ENCODE measurements at regions not wholly inside any gene's neighbourhood (a gene's known extent, or its start where the extent isn't known, plus 50 kb on each side); places are given as distances from the start of the nearest gene placed in this dataset.

GRCh38 chr1:87718241-87718950 lies 389.7 kb downstream of the LMO4 start:
- no peak for DNase-seq (ENCODE audit: low read depth in 2 of 2)

- no peak for DNase-seq (ENCODE audit: low read depth in 2 of 2)
These were observed 391.0 kb downstream of the LMO4 start for GRCh38 chr1:87719658-87720057.

GRCh38 chr1:87720561-87720960 lies 391.9 kb downstream of the LMO4 start:
- DNase-seq (ENCODE audit: low read depth in 2 of 2), result no peak

- DNase-seq (ENCODE audit: low read depth in 2 of 2), result no peak
These were observed 394.5 kb downstream of the LMO4 start for GRCh38 chr1:87723193-87723592.

GRCh38 chr1:87728169-87728568 lies 399.5 kb downstream of the LMO4 start:
- DNase-seq (ENCODE audit: low read depth in 2 of 2), result no peak

GRCh38 chr1:87730274-87731216 lies 401.9 kb downstream of the LMO4 start:
- no peak for DNase-seq (ENCODE audit: low read depth in 2 of 2)

- DNase-seq (ENCODE audit: low read depth in 2 of 2), result no peak
These were observed 404.7 kb downstream of the LMO4 start for GRCh38 chr1:87733386-87733785.

GRCh38 chr1:87735750-87736149 lies 407.1 kb downstream of the LMO4 start:
- DNase-seq (ENCODE audit: low read depth in 2 of 2), result no peak

GRCh38 chr1:87739141-87739540 lies 410.5 kb downstream of the LMO4 start:
- no peak for DNase-seq (ENCODE audit: low read depth in 2 of 2)

GRCh38 chr1:87739704-87740103 lies 411.0 kb downstream of the LMO4 start:
- DNase-seq (ENCODE audit: low read depth in 2 of 2), result no peak

GRCh38 chr1:87743256-87743655 lies 414.6 kb downstream of the LMO4 start:
- no peak for DNase-seq (ENCODE audit: low read depth in 2 of 2)

- DNase-seq (ENCODE audit: low read depth in 2 of 2), result no peak
These were observed 415.4 kb downstream of the LMO4 start for GRCh38 chr1:87744056-87744455.

GRCh38 chr1:87744763-87745162 lies 416.1 kb downstream of the LMO4 start:
- DNase-seq (ENCODE audit: low read depth in 2 of 2), result no peak

- DNase-seq (ENCODE audit: low read depth in 2 of 2), result no peak
These were observed 424.7 kb downstream of the LMO4 start for GRCh38 chr1:87753366-87753765.

GRCh38 chr1:87754139-87754538 lies 425.5 kb downstream of the LMO4 start:
- no peak for DNase-seq (ENCODE audit: low read depth in 2 of 2)

GRCh38 chr1:87757676-87758075 lies 429.0 kb downstream of the LMO4 start:
- no peak for DNase-seq (ENCODE audit: low read depth in 2 of 2)

- no peak for DNase-seq (ENCODE audit: low read depth in 2 of 2)
These were observed 430.9 kb downstream of the LMO4 start for GRCh38 chr1:87759421-87760087.

- DNase-seq (ENCODE audit: low read depth in 2 of 2), result no peak
These were observed 431.5 kb downstream of the LMO4 start for GRCh38 chr1:87760155-87760554.

GRCh38 chr1:87760654-87761053 lies 432.0 kb downstream of the LMO4 start:
- DNase-seq (ENCODE audit: low read depth in 2 of 2), result no peak

GRCh38 chr1:87763483-87763882 lies 434.8 kb downstream of the LMO4 start:
- DNase-seq (ENCODE audit: low read depth in 2 of 2), result no peak

- DNase-seq (ENCODE audit: low read depth in 2 of 2), result peak in 1 of 2 donors; percentile 19
These were observed 436.5 kb downstream of the LMO4 start for GRCh38 chr1:87765057-87765680.

GRCh38 chr1:87765681-87766070 lies 437.0 kb downstream of the LMO4 start:
- DNase-seq (ENCODE audit: low read depth in 2 of 2), result peak in 1 of 2 donors; percentile 82
